ENCODE measurements at regions not wholly inside any gene's neighbourhood (a gene's known extent, or its start where the extent isn't known, plus 50 kb on each side); places are given as distances from the start of the nearest gene placed in this dataset.

DNA sequence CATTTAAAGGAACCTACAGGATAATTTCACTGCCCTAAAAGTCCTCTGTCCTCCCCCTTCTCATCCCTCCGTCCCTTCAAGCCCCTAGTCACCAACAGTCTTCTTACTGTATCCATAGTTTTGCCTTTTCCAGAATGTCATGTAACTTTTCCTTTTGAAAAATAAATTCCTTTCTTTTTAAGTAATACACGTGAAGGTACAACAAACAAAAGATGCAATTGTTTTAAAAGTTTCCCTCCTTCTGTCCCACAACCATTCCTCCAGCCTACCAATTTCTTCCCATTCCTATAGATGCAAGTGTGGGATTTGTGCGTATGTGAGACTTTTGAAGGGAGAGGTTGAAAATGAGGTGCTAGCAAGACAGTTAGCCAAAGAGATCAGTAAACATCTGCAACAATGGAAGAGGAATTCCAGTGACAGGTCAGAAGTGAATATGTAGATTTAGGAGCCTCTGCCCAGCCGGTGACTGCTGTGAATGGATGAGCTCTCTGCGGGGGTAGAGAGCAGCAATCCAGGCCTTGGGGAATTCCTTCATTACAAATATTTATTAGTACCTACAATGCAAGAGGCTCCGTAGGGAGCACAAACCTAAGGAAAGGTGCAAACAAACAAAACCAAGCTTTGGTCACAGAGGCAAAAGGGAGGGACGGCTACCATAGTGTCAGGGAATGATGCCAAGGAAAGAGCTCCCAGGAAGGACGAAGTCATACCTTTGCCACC lies 243.6 kb downstream of the SKIDA1 start:
- no peak for DNase-seq
- in situ Hi-C loops (cut with HindIII; ENCODE audit: low pct_ligation_motif_present, low pct_unique_long_range_greater_than_20kb, low sequenced_read_pairs) = no loop called here

DNA sequence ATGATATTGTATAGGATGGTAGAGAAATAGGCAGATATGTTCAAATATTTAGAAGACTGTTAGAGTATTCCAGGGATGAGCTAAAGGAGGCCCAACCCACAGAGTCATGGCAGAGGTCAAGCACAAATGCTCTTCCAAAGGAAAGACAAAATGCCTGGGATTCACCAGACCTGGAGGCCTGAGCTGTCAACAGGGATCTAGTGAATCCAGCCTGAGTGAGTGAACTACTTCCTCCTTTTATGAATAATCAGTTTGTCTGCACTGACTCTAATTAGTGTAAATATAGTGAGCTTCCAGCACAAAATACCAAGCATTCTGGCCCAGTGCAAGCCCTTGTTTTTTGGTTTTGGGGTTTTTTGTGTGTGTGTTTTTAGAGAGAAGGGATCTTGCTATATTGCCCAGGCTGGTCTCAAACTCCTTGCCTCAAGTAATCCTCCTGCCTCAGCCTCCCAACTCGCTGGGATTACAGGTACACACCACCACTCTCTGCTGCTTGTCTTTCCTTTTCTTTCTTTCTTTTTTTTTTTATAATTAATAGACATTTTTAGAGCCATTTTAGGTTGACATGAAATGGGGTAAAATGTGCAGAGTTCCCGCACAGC lies 244.4 kb downstream of the SKIDA1 start:
- DNase-seq = no peak

DNA sequence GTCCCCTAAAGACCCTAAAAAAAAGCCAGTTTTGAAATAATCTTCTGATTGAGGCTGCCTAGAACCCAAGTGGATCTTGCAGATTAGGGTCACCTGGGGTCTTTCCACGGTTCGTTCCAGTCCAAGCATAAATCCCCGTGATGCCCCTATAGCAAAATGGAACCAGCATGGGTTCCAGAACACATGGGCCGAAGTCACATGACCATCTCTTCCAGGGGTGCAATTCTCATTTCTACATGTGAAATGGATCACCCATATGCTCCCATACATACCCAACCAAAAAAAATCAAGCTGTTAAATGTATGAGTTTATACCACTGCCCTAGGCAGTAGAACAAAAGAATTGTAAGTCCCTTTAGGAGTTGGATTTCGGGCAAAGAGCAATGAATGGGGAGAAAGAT lies 245.4 kb downstream of the SKIDA1 start:
- in situ Hi-C loops (cut with HindIII; ENCODE audit: low pct_ligation_motif_present, low pct_unique_long_range_greater_than_20kb, low sequenced_read_pairs) = no loop called here
- no peak for DNase-seq

More for the DNA sequence above, 244.4 kb downstream of the SKIDA1 start:
- in situ Hi-C loops (cut with HindIII; ENCODE audit: low pct_ligation_motif_present, low pct_unique_long_range_greater_than_20kb, low sequenced_read_pairs) = no loop called here

DNA sequence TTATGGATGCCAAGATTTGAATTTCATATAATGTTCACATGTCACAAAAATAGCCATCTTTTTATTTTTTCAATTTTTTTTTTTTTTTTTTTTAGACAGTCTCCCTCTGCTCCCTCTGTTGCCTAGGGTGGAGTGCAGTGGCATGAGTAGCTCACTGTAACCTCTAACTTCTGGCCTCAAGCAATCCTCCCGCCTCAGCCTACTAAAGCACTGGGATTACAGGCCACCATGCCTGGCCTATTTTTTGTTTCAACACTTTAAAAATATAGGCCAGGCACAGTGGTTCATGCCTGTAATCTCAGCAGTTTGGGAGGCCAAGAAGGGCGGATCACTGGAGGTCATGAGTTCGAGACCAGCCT lies 246.3 kb downstream of the SKIDA1 start:
- in situ Hi-C loops (cut with HindIII; ENCODE audit: low pct_ligation_motif_present, low pct_unique_long_range_greater_than_20kb, low sequenced_read_pairs) = no loop called here
- no peak for DNase-seq

DNA sequence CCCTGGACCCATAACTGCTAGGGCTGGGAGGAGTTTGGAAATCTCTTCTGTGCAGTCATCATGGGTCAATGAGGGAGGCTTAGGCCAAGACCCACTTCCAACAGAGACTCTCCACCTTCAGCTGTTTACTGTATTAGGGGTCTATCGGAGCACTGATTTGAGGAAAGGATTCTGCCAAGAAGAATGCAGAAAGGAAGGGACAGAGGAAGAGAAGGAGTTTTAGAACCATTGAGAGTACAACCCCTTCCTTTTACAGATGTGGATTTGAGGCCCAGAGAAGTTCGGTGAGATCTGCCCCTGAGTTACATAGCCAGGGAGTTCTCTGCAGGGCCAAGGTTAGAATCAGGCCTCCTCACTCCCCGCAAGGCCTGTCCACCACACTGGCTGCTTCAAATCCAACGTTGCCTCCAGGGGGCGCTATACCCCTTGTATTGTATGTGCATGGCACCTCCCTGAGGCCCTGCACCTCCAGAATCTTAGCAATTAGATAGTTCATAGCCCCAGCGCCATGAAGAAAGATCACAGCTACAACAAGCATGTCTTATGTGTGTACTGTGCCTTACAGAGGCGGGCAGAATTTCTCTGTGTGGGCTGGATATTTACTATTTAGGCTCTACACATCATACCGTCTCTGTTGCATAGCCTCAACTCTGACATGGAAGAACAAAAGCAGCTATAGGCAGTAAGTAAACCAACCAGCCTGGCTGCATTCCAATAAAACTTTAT lies 246.8 kb downstream of the SKIDA1 start:
- in situ Hi-C loops (cut with HindIII; ENCODE audit: low pct_ligation_motif_present, low pct_unique_long_range_greater_than_20kb, low sequenced_read_pairs) = no loop called here
- peak; percentile 91 for DNase-seq

DNA sequence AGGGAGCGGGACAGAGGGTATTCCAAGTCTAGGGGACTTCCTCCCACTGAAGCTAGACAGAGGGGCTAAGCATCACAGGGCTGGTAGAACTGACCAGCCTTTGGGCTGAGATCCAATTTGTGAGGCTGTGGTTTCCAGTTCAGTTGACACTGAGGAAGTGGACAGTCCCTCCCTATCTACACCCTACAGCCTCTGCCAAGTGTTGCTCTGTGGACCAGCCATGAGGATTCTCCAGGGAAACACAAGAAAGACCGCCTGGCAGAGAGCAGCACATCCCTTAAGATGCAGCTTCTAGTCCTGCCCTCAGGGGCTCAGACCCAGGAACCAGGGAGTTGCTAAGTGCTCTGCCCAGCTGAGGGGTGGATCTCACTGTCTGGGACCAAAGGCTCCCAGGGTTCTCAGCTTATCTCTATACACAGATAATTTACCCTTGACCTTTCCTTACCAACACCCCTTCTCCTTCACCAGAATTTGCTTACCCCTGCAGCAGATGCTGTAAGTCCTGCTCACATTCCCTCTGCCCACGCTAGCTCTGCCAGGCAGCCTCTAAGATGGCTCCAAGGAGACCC lies 252.0 kb downstream of the SKIDA1 start:
- in situ Hi-C loops (cut with HindIII; ENCODE audit: low pct_ligation_motif_present, low pct_unique_long_range_greater_than_20kb, low sequenced_read_pairs) = no loop called here

DNA sequence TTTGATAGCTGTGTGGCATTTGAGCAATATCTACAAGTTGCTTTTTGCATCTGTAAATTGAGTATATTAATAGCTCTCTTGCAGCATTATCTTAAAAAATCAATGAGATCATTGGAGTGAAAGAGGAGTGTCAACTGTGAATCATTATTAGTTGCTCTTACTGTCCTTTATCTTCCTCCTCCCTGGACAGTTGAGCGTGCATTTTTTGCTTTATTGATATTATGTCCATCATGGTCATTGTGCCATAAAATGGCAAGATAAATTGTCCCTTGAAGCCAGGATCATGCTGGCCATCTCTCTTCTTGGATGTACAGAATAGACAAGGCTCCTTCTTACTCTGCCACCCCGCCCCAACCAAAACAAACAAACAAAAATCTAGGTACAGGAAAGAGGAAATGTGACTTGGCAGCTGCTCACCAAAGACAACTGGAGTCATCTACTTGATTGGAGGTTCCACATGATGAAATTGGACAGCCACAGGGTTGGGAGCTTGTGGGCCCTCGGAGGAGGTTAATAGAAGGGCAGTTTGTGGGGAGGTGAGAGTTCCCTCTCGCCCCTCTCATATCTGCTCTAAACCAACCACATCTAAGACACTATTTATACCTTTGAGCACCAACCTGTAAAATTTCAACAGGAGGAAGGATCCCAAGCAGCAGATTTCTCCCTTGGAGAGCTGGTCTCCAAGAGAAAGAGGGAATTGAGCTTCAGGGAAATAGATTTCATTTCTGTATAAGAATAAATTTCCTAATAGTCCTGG lies 252.7 kb downstream of the SKIDA1 start:
- DNase-seq = no peak
- in situ Hi-C loops (cut with HindIII; ENCODE audit: low pct_ligation_motif_present, low pct_unique_long_range_greater_than_20kb, low sequenced_read_pairs) = no loop called here

More for the DNA sequence above, 252.0 kb downstream of the SKIDA1 start:
- DNase-seq = no peak

DNA sequence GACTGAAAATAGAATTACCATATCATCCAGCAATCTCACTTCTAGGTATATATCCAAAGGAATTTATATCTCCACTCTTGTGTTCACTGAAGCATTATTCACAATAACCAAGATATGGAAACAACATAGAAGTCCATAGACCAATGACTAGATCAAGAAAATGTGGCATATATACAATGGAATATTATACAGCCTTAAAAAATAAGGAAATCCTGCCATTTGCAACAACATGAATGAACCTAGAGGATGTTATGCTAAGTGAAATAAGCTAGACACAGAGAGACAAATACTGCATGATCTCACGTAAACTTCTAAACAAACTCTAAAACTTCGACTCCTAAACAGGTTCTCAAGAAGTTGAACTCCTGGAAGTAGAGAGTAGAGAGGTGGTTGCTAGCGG lies 254.5 kb downstream of the SKIDA1 start:
- no peak for DNase-seq
- in situ Hi-C loops (cut with HindIII; ENCODE audit: low pct_ligation_motif_present, low pct_unique_long_range_greater_than_20kb, low sequenced_read_pairs) = no loop called here

DNA sequence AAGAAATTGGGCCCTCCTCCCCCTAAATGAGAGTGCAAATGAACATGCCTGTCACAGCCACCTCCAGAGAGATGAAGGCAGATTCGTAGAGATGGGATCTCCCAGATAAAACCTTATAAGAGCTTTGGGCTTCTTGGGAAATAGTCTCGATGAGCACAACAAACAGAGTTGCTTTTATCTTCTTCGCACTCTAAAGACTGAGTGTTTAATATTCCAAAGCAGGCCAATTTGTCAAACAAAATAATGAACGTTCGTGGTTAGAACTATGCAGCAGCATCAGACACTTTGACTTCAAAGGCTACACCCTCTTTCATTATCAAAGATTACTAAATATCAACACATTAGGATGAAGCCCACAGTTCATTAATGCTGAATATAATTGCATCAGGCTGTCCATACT lies 256.2 kb downstream of the SKIDA1 start:
- DNase-seq = no peak
- in situ Hi-C loops (cut with HindIII; ENCODE audit: low pct_ligation_motif_present, low pct_unique_long_range_greater_than_20kb, low sequenced_read_pairs) = no loop called here

DNA sequence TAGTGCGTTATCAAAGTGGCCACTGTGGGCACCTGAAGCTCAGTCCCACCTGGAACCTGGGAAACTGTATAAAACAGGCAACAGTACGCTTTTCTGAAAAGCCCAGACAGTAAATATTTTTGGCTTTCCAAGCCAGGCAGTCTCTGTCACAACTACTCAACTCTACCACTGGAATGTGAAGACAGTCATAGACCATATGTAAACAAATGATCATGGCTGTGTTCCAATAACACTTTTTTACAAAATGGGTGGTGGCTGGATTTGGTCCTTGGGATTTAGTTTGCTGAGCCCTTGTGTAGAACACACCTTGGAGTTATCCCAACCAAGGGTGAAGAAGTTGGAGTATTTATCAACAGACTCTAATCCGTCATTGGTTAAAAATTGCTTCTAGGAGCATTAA lies 259.9 kb downstream of the SKIDA1 start:
- no peak for DNase-seq

DNA sequence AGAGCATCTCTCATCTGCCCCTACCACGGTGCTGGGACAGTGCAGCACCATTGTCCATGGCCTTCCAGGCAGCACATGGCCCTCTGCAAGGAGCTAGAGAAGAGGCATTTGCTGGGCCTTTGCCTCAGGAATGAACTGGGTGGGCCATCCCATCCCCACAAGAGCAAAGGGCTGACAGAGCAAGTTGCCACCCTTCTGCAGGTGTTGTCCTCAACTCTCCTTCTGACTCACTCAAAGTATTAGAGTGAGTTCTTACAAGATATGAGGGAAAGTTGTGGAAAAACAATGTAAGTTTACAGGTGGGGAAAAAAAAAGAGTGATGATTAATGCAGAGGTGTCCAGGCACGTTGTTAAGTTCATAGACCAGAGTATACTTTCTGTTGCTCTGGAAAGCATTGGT lies 261.2 kb downstream of the SKIDA1 start:
- no peak for DNase-seq
- in situ Hi-C loops (cut with HindIII; ENCODE audit: low pct_ligation_motif_present, low pct_unique_long_range_greater_than_20kb, low sequenced_read_pairs) = no loop called here

More for the DNA sequence above, 259.9 kb downstream of the SKIDA1 start:
- in situ Hi-C loops (cut with HindIII; ENCODE audit: low pct_ligation_motif_present, low pct_unique_long_range_greater_than_20kb, low sequenced_read_pairs) = no loop called here

DNA sequence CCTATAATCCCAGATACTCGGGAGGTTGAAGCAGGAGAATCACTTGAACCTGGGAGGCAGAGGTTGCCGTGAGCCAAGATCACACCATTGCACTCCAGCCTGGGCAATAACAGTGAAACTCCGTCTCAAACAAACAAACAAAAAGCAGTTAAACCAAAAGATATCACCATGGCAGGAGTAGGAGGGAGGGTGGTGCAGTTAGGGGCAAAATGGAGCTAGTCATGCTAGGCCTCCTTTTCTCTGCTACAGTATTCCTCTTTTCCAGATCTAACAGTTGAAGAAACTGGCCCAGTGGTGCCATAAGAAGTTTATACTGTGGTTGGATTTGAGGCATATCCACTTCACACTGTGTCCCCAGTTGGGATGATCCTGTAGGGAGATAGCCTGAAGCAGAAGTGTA lies 261.6 kb downstream of the SKIDA1 start:
- in situ Hi-C loops (cut with HindIII; ENCODE audit: low pct_ligation_motif_present, low pct_unique_long_range_greater_than_20kb, low sequenced_read_pairs) = no loop called here

DNA sequence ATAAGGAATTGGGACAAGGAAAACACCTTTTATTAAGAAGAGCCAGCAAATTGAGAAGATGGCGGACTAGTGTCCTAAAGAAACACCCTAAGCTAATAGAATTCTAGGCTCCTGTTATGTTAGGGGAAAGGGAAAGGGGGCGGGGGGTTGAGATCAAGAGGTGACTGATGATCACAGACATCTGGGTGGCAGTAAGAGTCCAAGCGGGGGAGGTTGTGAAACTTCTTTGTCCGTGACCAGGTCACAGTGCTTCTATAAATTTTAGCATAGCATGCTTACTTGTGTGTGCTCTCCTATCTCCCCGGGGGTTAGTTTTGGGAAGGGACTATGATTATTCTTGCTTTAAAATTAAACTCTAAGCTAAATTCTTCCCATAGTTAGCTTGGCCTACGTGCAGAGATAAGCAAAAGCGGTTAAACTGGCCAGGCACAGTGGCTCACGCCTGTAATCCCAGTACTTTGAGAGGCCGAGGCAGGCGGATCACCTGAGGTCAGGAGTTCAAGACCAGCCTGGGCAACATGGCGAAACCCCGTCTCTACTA lies 262.1 kb downstream of the SKIDA1 start:
- DNase-seq = no peak
- in situ Hi-C loops (cut with HindIII; ENCODE audit: low pct_ligation_motif_present, low pct_unique_long_range_greater_than_20kb, low sequenced_read_pairs) = no loop called here

More for the DNA sequence above, 261.6 kb downstream of the SKIDA1 start:
- DNase-seq = no peak

DNA sequence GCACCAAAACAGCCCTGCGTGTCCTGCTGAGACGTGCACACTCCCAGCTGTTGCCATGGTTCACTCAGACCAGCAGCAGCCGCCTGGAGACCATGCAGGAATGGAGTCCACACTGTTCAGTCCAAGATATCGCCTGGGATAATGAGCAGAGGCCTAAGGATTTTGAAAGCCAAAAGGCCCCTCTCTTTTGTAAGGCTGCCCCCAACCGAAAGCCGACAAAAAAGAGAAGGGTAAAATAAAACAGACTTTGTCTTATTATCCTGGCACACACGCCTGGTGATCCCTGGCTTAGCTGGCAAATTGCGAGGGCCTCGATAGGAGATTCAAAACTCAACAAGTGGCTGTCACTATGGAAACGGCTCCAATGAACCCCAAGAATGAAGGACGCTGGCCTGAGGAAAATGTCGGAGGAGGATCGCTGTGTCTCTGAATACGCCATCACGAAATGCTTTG lies 263.6 kb downstream of the SKIDA1 start:
- in situ Hi-C loops (cut with HindIII; ENCODE audit: low pct_ligation_motif_present, low pct_unique_long_range_greater_than_20kb, low sequenced_read_pairs) = no loop called here
- no peak for DNase-seq

DNA sequence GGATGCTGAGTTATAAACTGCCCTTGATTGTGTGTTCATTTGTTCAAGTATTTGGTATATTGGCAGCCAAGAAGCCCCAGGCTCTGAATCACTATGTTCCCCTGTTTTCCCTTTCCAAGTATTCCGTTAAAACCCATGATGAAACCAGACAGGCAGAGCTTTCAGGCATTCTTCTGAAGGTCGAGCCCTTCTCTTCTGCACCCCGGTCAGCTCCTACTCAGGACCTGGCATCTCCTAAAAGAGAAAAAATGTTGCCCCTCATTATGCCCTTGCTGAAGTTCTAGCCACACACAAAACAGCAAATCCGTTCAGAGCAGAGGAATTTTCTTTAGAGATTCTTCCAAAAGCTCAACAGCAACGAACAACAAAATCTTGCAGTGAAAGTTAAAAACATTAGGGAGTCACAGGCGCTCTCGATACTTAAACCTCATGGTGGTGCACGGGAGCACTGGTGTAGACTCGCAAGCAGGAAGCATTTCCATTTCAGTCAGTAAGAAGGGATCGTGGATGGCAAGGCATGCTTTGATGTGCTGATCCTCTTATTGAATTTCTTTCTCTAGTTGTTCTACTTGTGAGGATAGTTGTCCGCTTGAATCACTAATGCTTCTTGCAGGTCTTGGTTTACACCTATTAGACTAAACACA lies 264.9 kb downstream of the SKIDA1 start:
- in situ Hi-C loops (cut with HindIII; ENCODE audit: low pct_ligation_motif_present, low pct_unique_long_range_greater_than_20kb, low sequenced_read_pairs) = no loop called here
- DNase-seq = no peak

DNA sequence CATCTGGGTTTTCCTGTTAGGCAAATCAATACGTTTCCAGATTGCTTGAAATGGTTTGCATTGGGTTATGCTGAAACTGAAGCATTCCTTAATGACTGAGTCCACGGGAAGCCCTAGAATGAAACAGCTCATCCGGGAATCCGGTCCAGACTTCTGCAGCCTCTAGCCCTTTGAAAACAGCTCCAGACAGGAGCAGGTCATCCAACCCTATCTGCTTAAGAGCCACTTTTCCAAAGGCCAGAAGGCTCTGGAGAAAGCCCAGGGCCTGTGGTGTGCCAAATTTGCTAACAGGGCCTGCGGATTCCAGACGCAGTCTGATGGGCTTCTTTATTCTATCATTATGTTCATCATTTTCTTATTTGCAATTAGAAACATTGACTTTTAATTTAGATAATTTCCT lies 265.4 kb downstream of the SKIDA1 start:
- in situ Hi-C loops (cut with HindIII; ENCODE audit: low pct_ligation_motif_present, low pct_unique_long_range_greater_than_20kb, low sequenced_read_pairs) = no loop called here
- DNase-seq = no peak

DNA sequence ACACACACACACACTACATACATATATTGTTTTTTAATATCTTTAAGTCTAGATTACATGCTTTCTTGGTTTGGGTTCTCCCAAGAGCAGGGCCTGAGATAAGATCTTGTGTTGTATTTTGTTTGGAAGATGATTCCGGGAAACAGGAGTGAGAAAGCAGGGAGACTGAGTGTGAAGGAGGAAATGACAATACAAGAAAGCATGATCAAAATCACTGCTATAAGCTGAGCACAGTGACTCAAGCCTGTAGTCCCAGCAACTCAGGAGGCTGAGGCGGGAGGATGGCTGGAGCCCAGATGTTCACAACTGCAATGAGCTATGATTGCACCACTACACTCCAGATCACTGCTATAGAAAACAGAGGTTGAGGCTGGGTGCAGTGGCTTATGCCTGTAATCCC lies 267.6 kb downstream of the SKIDA1 start:
- DNase-seq = no peak
- in situ Hi-C loops (cut with HindIII; ENCODE audit: low pct_ligation_motif_present, low pct_unique_long_range_greater_than_20kb, low sequenced_read_pairs) = no loop called here

DNA sequence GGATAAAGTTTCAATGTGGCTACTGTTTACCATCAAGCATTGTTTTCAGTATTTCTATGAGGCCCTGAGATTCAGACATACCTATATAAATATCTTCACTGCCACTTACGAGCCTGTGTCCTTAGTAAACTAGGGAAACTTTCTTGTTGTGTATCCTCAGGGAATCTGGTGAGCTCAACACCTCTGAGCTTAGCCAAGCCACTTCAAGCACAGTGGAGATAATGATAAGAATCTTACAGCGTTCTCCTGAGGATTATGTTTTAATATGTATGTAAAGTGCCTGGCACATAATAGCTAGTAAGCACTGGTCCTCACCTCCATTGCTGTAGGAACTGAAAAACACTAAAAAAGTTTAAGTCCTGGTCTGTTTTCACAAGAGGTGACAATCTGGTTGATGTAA lies 268.3 kb downstream of the SKIDA1 start:
- in situ Hi-C loops (cut with HindIII; ENCODE audit: low pct_ligation_motif_present, low pct_unique_long_range_greater_than_20kb, low sequenced_read_pairs) = no loop called here
- no peak for DNase-seq

All from ACHN (cell line).